ENCODE measurements at regions not wholly inside any gene's neighbourhood (a gene's known extent, or its start where the extent isn't known, plus 50 kb on each side); places are given as distances from the start of the nearest gene placed in this dataset.

GRCh38 chr4:36426741-36427140, 145.3 kb downstream of the DTHD1 start:
- H3K18ac ChIP-seq (ENCODE audit: low read length): no peak overlapping the region
- H3K4me1 ChIP-seq (ENCODE audit: control insufficient read depth in 2 of 2, insufficient read depth in 1 of 2, low read depth in 1 of 2, low read length in 2 of 2): peaks cover 0 to 2% of the 10 kb centered on the region in 2 donors
- H2AK5ac ChIP-seq (ENCODE audit: low read depth, low read length): no peak overlapping the region
- no peaks in the 10 kb centered on the region for H3K79me1 ChIP-seq (ENCODE audit: low read depth, low read length)
- H4K8ac ChIP-seq (ENCODE audit: low read depth, low read length): no peak overlapping the region
- H3K9ac ChIP-seq (ENCODE audit: low read depth, low read length, poor library complexity): no peak overlapping the region
- H2AFZ ChIP-seq (ENCODE audit: low read length): no peak overlapping the region
- DNase-seq (ENCODE audit: low spot score): no peak
- H2BK5ac ChIP-seq (ENCODE audit: low read length): no peak overlapping the region
- H3K23ac ChIP-seq (ENCODE audit: low read depth, low read length, poor library complexity): no peak overlapping the region
- H3K14ac ChIP-seq (ENCODE audit: low read length): no peak overlapping the region
- no peak overlapping the region for H3K4ac ChIP-seq (ENCODE audit: low read length)
- no peaks in the 10 kb centered on the region for H3K36me3 ChIP-seq (replicated peaks in 1 of 2; ENCODE audit: control insufficient read depth in 2 of 2, insufficient read depth in 2 of 2, low read length in 2 of 2)
- H2BK12ac ChIP-seq (ENCODE audit: low read length): no peak overlapping the region
- H3K4me2 ChIP-seq (ENCODE audit: insufficient read depth, low read length, poor library complexity, severe bottlenecking): no peak overlapping the region
- no peak overlapping the region for H3K27ac ChIP-seq (replicated peaks; ENCODE audit: low read length)
- H3K9me3 ChIP-seq (replicated peaks in 1 of 2; ENCODE audit: control insufficient read depth in 2 of 2, insufficient read depth in 1 of 2, low read depth in 1 of 2, low read length in 2 of 2): no peaks in the 10 kb centered on the region
- no CpG with 5 or more reads among the region's 5 CpGs for WGBS, 2 donors (ENCODE audit: extremely low coverage in 2 of 2, insufficient read length in 2 of 2, insufficient replicate concordance in 1 of 2)
- H3K4me3 ChIP-seq (ENCODE audit: low read length in 2 of 2): no peak overlapping the region
- no peak overlapping the region for H2BK15ac ChIP-seq (ENCODE audit: low read length)
- H2BK120ac ChIP-seq (ENCODE audit: low read depth, low read length): no peak overlapping the region
- no peak overlapping the region for H4K91ac ChIP-seq (ENCODE audit: low read depth, low read length, poor library complexity)
- H3K27me3 ChIP-seq (ENCODE audit: control insufficient read depth in 3 of 3, insufficient read depth in 3 of 3, low read depth in 1 of 3, low read length in 3 of 3): no peaks in the 10 kb centered on the region

- H3K4me3 ChIP-seq (ENCODE audit: low read length in 2 of 2): no peak overlapping the region
- H3K4me2 ChIP-seq (ENCODE audit: insufficient read depth, low read length, poor library complexity, severe bottlenecking): no peak overlapping the region
- H4K91ac ChIP-seq (ENCODE audit: low read depth, low read length, poor library complexity): no peak overlapping the region
- H3K18ac ChIP-seq (ENCODE audit: low read length): peak overlapping the region; percentile 65
- no peak overlapping the region for H2AK5ac ChIP-seq (ENCODE audit: low read depth, low read length)
- no peaks in the 10 kb centered on the region for H3K9me3 ChIP-seq (replicated peaks in 1 of 2; ENCODE audit: control insufficient read depth in 2 of 2, insufficient read depth in 1 of 2, low read depth in 1 of 2, low read length in 2 of 2)
- peaks cover 0 to 2% of the 10 kb centered on the region in 2 donors for H3K4me1 ChIP-seq (ENCODE audit: control insufficient read depth in 2 of 2, insufficient read depth in 1 of 2, low read depth in 1 of 2, low read length in 2 of 2)
- no peak overlapping the region for H2BK5ac ChIP-seq (ENCODE audit: low read length)
- no peak overlapping the region for H3K23ac ChIP-seq (ENCODE audit: low read depth, low read length, poor library complexity)
- no peaks in the 10 kb centered on the region for H3K79me1 ChIP-seq (ENCODE audit: low read depth, low read length)
- no peaks in the 10 kb centered on the region for H3K27me3 ChIP-seq (ENCODE audit: control insufficient read depth in 3 of 3, insufficient read depth in 3 of 3, low read depth in 1 of 3, low read length in 3 of 3)
- no peak overlapping the region for H3K27ac ChIP-seq (replicated peaks; ENCODE audit: low read length)
- H3K14ac ChIP-seq (ENCODE audit: low read length): no peak overlapping the region
- H2BK15ac ChIP-seq (ENCODE audit: low read length): no peak overlapping the region
- no CpG with 5 or more reads among the region's 2 CpGs for WGBS, 2 donors (ENCODE audit: extremely low coverage in 2 of 2, insufficient read length in 2 of 2, insufficient replicate concordance in 1 of 2)
- no peak overlapping the region for H2BK120ac ChIP-seq (ENCODE audit: low read depth, low read length)
- H3K4ac ChIP-seq (ENCODE audit: low read length): no peak overlapping the region
- peak overlapping the region; percentile 38 for H3K9ac ChIP-seq (ENCODE audit: low read depth, low read length, poor library complexity)
- no peak for DNase-seq (ENCODE audit: low spot score)
- H2BK12ac ChIP-seq (ENCODE audit: low read length): no peak overlapping the region
- H4K8ac ChIP-seq (ENCODE audit: low read depth, low read length): no peak overlapping the region
- no peak overlapping the region for H2AFZ ChIP-seq (ENCODE audit: low read length)
- no peaks in the 10 kb centered on the region for H3K36me3 ChIP-seq (replicated peaks in 1 of 2; ENCODE audit: control insufficient read depth in 2 of 2, insufficient read depth in 2 of 2, low read length in 2 of 2)
Measured at GRCh38 chr4:36427696-36428095, 146.3 kb downstream of the DTHD1 start.

DNA sequence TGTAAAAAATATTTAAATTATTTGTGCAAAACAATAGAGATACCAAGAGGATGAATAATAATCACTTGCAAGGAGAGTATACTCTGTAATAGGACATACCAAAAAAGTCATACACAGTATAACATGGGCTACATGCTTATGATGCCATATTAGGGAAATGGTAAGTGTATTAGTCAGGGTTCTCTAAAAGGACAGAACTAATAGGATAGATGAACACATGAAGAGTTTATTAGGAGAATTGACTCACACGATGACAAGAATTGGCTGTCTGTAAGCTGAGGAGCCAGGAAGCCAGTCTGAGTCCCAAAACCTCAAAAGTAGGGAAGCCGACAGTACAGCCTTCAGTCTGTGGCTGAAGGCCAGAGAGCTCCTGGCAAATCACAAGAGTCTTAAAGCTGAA, 151.2 kb downstream of the DTHD1 start:
- Histone ChIP-seq H3K14ac (ENCODE audit: low read length) (no peak overlapping the region), H2AK5ac (ENCODE audit: low read depth, low read length) (no peak overlapping the region), H3K27me3 (ENCODE audit: control insufficient read depth in 3 of 3, insufficient read depth in 3 of 3, low read depth in 1 of 3, low read length in 3 of 3) (no peaks in the 10 kb centered on the region), H2BK12ac (ENCODE audit: low read length) (no peak overlapping the region), H2BK120ac (ENCODE audit: low read depth, low read length) (no peak overlapping the region), H2BK15ac (ENCODE audit: low read length) (no peak overlapping the region), H3K4me2 (ENCODE audit: insufficient read depth, low read length, poor library complexity, severe bottlenecking) (no peak overlapping the region), H3K18ac (ENCODE audit: low read length) (no peak overlapping the region), H3K4me3 (ENCODE audit: low read length in 2 of 2) (no peak overlapping the region), H4K91ac (ENCODE audit: low read depth, low read length, poor library complexity) (no peak overlapping the region), H3K9ac (ENCODE audit: low read depth, low read length, poor library complexity) (no peak overlapping the region), H4K8ac (ENCODE audit: low read depth, low read length) (no peak overlapping the region), H3K4me1 (ENCODE audit: control insufficient read depth in 2 of 2, insufficient read depth in 1 of 2, low read depth in 1 of 2, low read length in 2 of 2) (peaks cover 0 to 2% of the 10 kb centered on the region in 2 donors), H3K79me1 (ENCODE audit: low read depth, low read length) (no peaks in the 10 kb centered on the region), H3K4ac (ENCODE audit: low read length) (no peak overlapping the region), H2AFZ (ENCODE audit: low read length) (no peak overlapping the region), H3K27ac (replicated peaks; ENCODE audit: low read length) (no peak overlapping the region), H3K9me3 (replicated peaks in 1 of 2; ENCODE audit: control insufficient read depth in 2 of 2, insufficient read depth in 1 of 2, low read depth in 1 of 2, low read length in 2 of 2) (no peaks in the 10 kb centered on the region), H3K36me3 (replicated peaks in 1 of 2; ENCODE audit: control insufficient read depth in 2 of 2, insufficient read depth in 2 of 2, low read length in 2 of 2) (no peaks in the 10 kb centered on the region), H3K23ac (ENCODE audit: low read depth, low read length, poor library complexity) (no peak overlapping the region), H2BK5ac (ENCODE audit: low read length) (no peak overlapping the region)
- no CpG with 5 or more reads among the region's 2 CpGs for WGBS, 2 donors (ENCODE audit: extremely low coverage in 2 of 2, insufficient read length in 2 of 2, insufficient replicate concordance in 1 of 2)
- no peak for DNase-seq (ENCODE audit: low spot score)

DNA sequence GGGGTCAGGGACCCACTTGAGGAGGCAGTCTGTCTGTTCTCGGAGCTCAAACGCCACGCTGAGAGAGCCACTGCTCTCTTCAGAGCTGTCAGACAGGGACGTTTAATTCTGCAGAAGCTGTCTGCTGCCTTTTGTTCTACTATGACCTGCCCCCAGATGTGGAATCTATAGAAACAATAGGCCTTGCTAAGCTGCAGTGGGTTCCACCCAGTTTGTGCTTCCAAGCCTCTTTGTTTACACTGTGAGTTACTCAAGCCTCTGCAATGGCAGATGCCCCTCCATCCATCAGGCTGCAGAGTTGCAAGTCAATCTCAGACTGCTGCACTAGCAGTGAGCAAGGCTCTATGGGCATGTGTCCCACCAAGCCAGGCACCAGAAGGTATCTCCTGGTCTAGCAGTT, 158.1 kb downstream of the DTHD1 start:
- no peak overlapping the region for H3K4ac ChIP-seq (ENCODE audit: low read length)
- peak; percentile 32 for DNase-seq (ENCODE audit: low spot score)
- H3K9ac ChIP-seq (ENCODE audit: low read depth, low read length, poor library complexity): no peak overlapping the region
- H2BK5ac ChIP-seq (ENCODE audit: low read length): no peak overlapping the region
- H3K9me3 ChIP-seq (replicated peaks in 1 of 2; ENCODE audit: control insufficient read depth in 2 of 2, insufficient read depth in 1 of 2, low read depth in 1 of 2, low read length in 2 of 2): no peaks in the 10 kb centered on the region
- no peak overlapping the region for H2BK120ac ChIP-seq (ENCODE audit: low read depth, low read length)
- H3K14ac ChIP-seq (ENCODE audit: low read length): no peak overlapping the region
- H3K4me2 ChIP-seq (ENCODE audit: insufficient read depth, low read length, poor library complexity, severe bottlenecking): no peak overlapping the region
- peak overlapping the region; percentile 53 for H2AFZ ChIP-seq (ENCODE audit: low read length)
- no peak overlapping the region for H3K27ac ChIP-seq (replicated peaks; ENCODE audit: low read length)
- H3K36me3 ChIP-seq (replicated peaks in 1 of 2; ENCODE audit: control insufficient read depth in 2 of 2, insufficient read depth in 2 of 2, low read length in 2 of 2): no peaks in the 10 kb centered on the region
- peaks cover 4% of the 10 kb centered on the region in 2 donors for H3K4me1 ChIP-seq (ENCODE audit: control insufficient read depth in 2 of 2, insufficient read depth in 1 of 2, low read depth in 1 of 2, low read length in 2 of 2)
- no peak overlapping the region for H3K4me3 ChIP-seq (ENCODE audit: low read length in 2 of 2)
- H3K23ac ChIP-seq (ENCODE audit: low read depth, low read length, poor library complexity): no peak overlapping the region
- H2BK15ac ChIP-seq (ENCODE audit: low read length): no peak overlapping the region
- no peak overlapping the region for H4K8ac ChIP-seq (ENCODE audit: low read depth, low read length)
- H3K79me1 ChIP-seq (ENCODE audit: low read depth, low read length): no peaks in the 10 kb centered on the region
- H4K91ac ChIP-seq (ENCODE audit: low read depth, low read length, poor library complexity): no peak overlapping the region
- no peak overlapping the region for H3K18ac ChIP-seq (ENCODE audit: low read length)
- H3K27me3 ChIP-seq (ENCODE audit: control insufficient read depth in 3 of 3, insufficient read depth in 3 of 3, low read depth in 1 of 3, low read length in 3 of 3): no peaks in the 10 kb centered on the region
- no peak overlapping the region for H2BK12ac ChIP-seq (ENCODE audit: low read length)
- no CpG with 5 or more reads among the region's 4 CpGs for WGBS, 2 donors (ENCODE audit: extremely low coverage in 2 of 2, insufficient read length in 2 of 2, insufficient replicate concordance in 1 of 2)
- H2AK5ac ChIP-seq (ENCODE audit: low read depth, low read length): no peak overlapping the region
